Neutrophil (primary cell): ENCODE measurements at regions not wholly inside any gene's neighbourhood (a gene's known extent, or its start where the extent isn't known, plus 50 kb on each side); places are given as distances from the start of the nearest gene placed in this dataset.
"Not testable (repeated sequence)": the region's sequence is repeated elsewhere in the genome, so short reads cannot be mapped to it uniquely, and the experiment has no call there.

Experiments
- H3K27ac ChIP-seq: fragments of 200-600 bp; sonication (generic); 2 replicates; pipeline ENCODE4 v1.5.1; 2016; ENCODE audit warnings: mild to moderate bottlenecking, moderate library complexity
- H3K27me3 ChIP-seq: fragments of 200-600 bp; sonication (generic); 2 replicates; pipeline ENCODE4 v1.6.0; 2016; ENCODE audit warnings: mild to moderate bottlenecking
- H3K36me3 ChIP-seq: fragments of 200-600 bp; sonication (generic); 2 replicates; pipeline ENCODE4 v1.5.1; 2017
- H3K4me1 ChIP-seq, 2 experiments: fragments of 200-600 bp in 1 of 2; sonication (generic) in 1 of 2; 1 replicate in 1 of 2; 2 replicates in 1 of 2; pipeline versions ENCODE4 v1.5.1 to v1.6.1; 2013 to 2016; ENCODE audit warnings: low read depth in 1 of 2, low read length in 1 of 2, mild to moderate bottlenecking in 1 of 2, moderate library complexity in 1 of 2; ENCODE audit not compliant: control insufficient read depth in 1 of 2, insufficient read depth in 1 of 2
- H3K4me3 ChIP-seq, 2 experiments: fragments of 200-600 bp in 1 of 2; sonication (generic) in 1 of 2; 1 replicate in 1 of 2; 2 replicates in 1 of 2; pipeline ENCODE4 v1.5.1; 2013 to 2016; ENCODE audit warnings: low read depth in 1 of 2, low read length in 1 of 2, mild to moderate bottlenecking in 1 of 2, moderate library complexity in 1 of 2
- H3K9me3 ChIP-seq: fragments of 200-600 bp; sonication (generic); 2 replicates; pipeline ENCODE4 v1.5.1; 2016
- CTCF ChIP-seq: fragments of 200-600 bp; sonication (generic); IDR thresholded peaks from 2 replicates; pipeline ENCODE4 v1.5.1; 2016; ENCODE audit warnings: antibody characterized with exemption

DNA sequence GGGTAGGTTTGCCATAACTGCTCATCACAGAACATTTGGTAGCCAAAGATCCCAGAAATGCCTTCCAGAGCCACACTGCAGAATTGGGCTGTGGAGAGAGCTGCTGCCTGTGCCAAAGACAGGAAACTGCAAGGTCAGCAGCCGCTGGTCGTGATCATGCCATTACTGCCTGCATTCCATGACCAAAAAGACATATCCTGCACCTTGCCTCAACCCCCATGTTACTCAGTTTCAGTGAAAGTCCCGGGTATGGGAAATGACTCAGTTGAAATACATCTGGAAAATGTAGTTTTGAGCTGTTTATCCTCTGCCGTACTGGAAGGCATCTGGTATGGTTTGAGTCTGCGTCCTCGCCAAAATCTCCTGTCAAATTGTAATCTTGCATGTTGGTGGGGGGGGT lies 161.7 kb downstream of the FCRL5 start:
- Histone ChIP-seq H3K4me3 (no peak overlapping the region), H3K27ac (no peak overlapping the region), H3K4me1 (no peaks in the 10 kb centered on the region), H3K36me3 (no peaks in the 10 kb centered on the region), H3K9me3 (no peaks in the 10 kb centered on the region), H3K27me3 (no peaks in the 10 kb centered on the region)
- no peak for TF ChIP-seq CTCF

DNA sequence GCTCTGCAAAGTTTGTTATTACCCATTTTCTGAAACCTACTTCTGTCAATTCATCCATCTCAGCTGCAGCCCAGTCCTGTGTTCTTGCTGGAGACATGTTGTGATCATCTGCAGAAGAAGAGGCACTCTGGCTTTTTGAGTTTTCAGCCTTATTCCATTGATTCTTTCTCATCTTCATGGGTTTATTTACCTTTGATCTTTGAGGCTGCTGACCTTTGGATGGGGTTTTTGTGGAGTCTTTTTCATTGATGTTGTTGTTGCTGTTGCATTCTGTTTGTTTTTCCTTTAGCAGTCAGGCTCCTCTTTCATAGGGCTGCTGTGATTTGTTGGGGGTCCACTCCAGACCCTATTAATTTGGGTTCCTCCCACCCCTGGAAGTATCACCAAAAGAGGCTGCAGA lies 164.3 kb downstream of the FCRL5 start:
- Histone ChIP-seq H3K4me3 (no peak overlapping the region), H3K36me3 (no peaks in the 10 kb centered on the region), H3K27me3 (no peaks in the 10 kb centered on the region), H3K27ac (no peak overlapping the region), H3K4me1 (no peaks in the 10 kb centered on the region), H3K9me3 (no peaks in the 10 kb centered on the region)
- TF ChIP-seq CTCF, result no peak

- H3K4me3 ChIP-seq, result no peak overlapping the region
- H3K4me1 ChIP-seq, result no peaks in the 10 kb centered on the region
- no peak for TF ChIP-seq CTCF
- no peaks in the 10 kb centered on the region for H3K36me3 ChIP-seq
- H3K27ac ChIP-seq, result no peak overlapping the region
- no peaks in the 10 kb centered on the region for H3K27me3 ChIP-seq
- H3K9me3 ChIP-seq, result no peaks in the 10 kb centered on the region
Observed at GRCh38 chr1:157384258-157384657, 168.1 kb downstream of the FCRL5 start.

GRCh38 chr1:157382351-157382750 lies 170.0 kb downstream of the FCRL5 start:
- Histone ChIP-seq H3K27me3 (no peaks in the 10 kb centered on the region), H3K4me1 (no peaks in the 10 kb centered on the region), H3K4me3 (no peak overlapping the region), H3K9me3 (no peaks in the 10 kb centered on the region), H3K27ac (no peak overlapping the region), H3K36me3 (no peaks in the 10 kb centered on the region)
- TF ChIP-seq CTCF, result no peak

DNA sequence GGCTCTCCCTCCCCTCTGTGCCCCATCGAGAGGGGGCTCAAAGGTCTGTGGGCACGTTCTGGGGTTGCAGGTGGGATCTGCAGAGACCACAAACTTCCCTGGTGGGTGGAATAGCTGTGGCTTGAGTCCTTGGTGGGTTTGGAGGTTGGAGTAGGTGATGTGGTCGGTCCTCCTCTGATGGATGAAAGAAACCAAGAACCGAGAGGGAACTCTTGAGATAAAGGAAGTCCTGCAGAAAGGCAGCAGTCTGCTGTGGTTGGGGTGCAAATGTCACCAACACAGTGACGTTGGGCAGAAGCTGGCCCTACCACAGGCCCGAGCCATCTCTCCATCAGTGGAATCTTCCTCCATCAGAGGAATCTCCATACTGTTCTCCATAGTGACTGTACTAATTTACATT lies 171.8 kb downstream of the FCRL5 start:
- no peaks in the 10 kb centered on the region for H3K27me3 ChIP-seq
- no peak overlapping the region for H3K4me3 ChIP-seq
- H3K9me3 ChIP-seq, result no peaks in the 10 kb centered on the region
- H3K27ac ChIP-seq, result no peak overlapping the region
- H3K36me3 ChIP-seq, result no peaks in the 10 kb centered on the region
- H3K4me1 ChIP-seq, result no peaks in the 10 kb centered on the region
- TF ChIP-seq CTCF, result no peak

DNA sequence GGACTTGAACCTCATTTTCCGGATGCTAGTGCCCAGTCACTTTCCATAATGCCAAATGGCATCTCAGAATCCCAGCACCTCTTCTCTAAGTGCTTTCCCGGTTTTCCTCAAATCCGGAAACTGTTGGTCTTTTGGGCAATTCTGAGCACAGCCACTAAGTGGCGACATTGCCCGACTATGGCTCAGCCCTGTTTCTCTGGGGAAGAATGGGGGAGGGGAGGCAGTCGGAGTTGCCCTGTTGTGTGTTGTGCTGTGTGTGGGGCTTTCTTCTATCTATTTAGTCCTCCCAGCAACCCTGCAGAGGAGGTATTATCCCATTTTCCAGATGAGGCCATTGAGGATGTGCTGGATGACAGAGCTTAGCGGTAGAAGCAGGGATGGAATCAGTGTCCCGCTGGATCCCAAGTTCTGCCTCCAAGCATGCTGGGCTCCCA lies 175.0 kb downstream of the FCRL5 start:
- H3K36me3 ChIP-seq, H3K27ac ChIP-seq, H3K4me3 ChIP-seq, H3K27me3 ChIP-seq, H3K4me1 ChIP-seq, H3K9me3 ChIP-seq: not testable (repeated sequence)
